ENCODE measurements at regions not wholly inside any gene's neighbourhood (a gene's known extent, or its start where the extent isn't known, plus 50 kb on each side); places are given as distances from the start of the nearest gene placed in this dataset.

DNA sequence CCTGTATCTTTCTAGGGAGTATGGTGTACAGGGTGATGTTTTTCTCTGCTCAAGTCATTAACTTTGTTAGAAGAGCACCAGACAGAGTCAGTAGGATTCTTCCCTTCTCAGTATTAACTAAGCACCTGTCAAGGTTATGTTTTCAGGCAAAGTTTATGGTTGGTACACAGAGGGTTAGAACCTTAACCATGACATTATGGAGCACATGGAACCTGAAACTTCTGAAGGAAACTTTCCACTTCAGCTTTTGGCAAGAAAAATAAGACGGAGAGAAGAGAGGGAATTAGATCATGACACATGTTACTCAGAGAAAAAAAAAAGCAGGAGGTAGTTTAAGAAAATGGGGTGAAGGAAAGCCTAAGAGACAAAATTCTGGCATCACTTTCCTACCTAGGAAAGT lies 112.9 kb upstream of the PDE7B start (continued):
- TF ChIP-seq ZNF26 (tag by site-specific recombination; IDR thresholded peaks at IDR 0.05) (no peak), YY2 (tag by site-specific recombination; IDR thresholded peaks at IDR 0.05) (no peak), SALL2 (tag by site-specific recombination; IDR thresholded peaks at IDR 0.05; ENCODE audit: borderline replicate concordance) (no peak), YY1 (tag by site-specific recombination; IDR thresholded peaks at IDR 0.05) (no peak), ZNF426 (tag by site-specific recombination; IDR thresholded peaks at IDR 0.05) (no peak)

GRCh38 chr6:135739288-135739687 lies 112.2 kb upstream of the PDE7B start:
- CTCF ChIA-PET = no interaction called here
- Histone ChIP-seq H3K27ac (ENCODE audit: extremely low read depth, low read depth, low read length) (no peak overlapping the region), H3K9me3 (ENCODE audit: control insufficient read depth, insufficient read depth, low read depth, low read length) (no peaks in the 10 kb centered on the region), H3K4me3 (ENCODE audit: low read depth, low read length) (no peak overlapping the region), H3K4me1 (ENCODE audit: control insufficient read depth, insufficient read depth, low read length) (no peaks in the 10 kb centered on the region), H3K36me3 (ENCODE audit: control insufficient read depth in 2 of 2, insufficient read depth in 1 of 2, low read length in 2 of 2) (no peaks in the 10 kb centered on the region)
- POLR2A ChIA-PET = no interaction called here
- no peak for TF ChIP-seq ZNF664 (tag by site-specific recombination; IDR thresholded peaks at IDR 0.05)
- TF ChIP-seq ZBTB17 (tag by site-specific recombination; IDR thresholded peaks at IDR 0.05) = no peak
- TF ChIP-seq ZNF391 (tag by site-specific recombination; IDR thresholded peaks at IDR 0.05; ENCODE audit: borderline replicate concordance, low read depth) = no peak

DNA sequence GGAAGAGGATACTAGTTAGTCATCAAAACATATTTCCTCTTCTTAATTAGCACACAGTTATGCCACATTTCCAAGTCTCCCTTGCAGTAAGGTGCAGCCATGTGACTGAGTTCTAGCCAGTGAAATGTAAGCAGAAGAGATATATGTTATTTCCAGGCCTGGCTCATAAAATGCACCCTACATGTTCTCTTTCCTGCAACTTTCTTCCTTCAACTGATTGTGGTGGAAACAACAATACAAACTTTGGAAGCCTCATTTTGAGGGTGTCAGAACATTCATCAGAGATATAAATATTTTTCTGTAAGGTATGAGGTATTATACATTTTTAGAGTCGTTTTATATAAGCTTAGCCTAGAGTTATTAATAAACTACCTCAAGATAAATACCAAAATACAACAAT lies 110.9 kb upstream of the PDE7B start:
- Histone ChIP-seq H3K4me1 (ENCODE audit: control insufficient read depth, insufficient read depth, low read length) (no peaks in the 10 kb centered on the region), H3K9me3 (ENCODE audit: control insufficient read depth, insufficient read depth, low read depth, low read length) (no peaks in the 10 kb centered on the region), H3K4me3 (ENCODE audit: low read depth, low read length) (no peak overlapping the region), H3K27ac (ENCODE audit: extremely low read depth, low read depth, low read length) (no peak overlapping the region), H3K36me3 (ENCODE audit: control insufficient read depth in 2 of 2, insufficient read depth in 1 of 2, low read length in 2 of 2) (no peaks in the 10 kb centered on the region)
- CTCF ChIA-PET = interaction anchor here (0.7 kb wide), 1 partner anchor 160 kb away, joined by 3 read pairs; no protein-coding TSS in a partner anchor
- peak; percentile 63; the same call in 1 of the 2 replicates for TF ChIP-seq ZNF10 (tag by site-specific recombination; IDR thresholded peaks at IDR 0.05)
- TF ChIP-seq ZNF629 (tag by site-specific recombination; IDR thresholded peaks at IDR 0.05) = no peak
- TF ChIP-seq ZNF350 (tag by site-specific recombination; IDR thresholded peaks at IDR 0.05) = peak; percentile 64
- POLR2A ChIA-PET = no interaction called here

- Histone ChIP-seq H3K4me3 (ENCODE audit: low read depth, low read length) (no peak overlapping the region), H3K9me3 (ENCODE audit: control insufficient read depth, insufficient read depth, low read depth, low read length) (no peaks in the 10 kb centered on the region), H3K4me1 (ENCODE audit: control insufficient read depth, insufficient read depth, low read length) (no peaks in the 10 kb centered on the region), H3K27ac (ENCODE audit: extremely low read depth, low read depth, low read length) (no peak overlapping the region), H3K36me3 (ENCODE audit: control insufficient read depth in 2 of 2, insufficient read depth in 1 of 2, low read length in 2 of 2) (no peaks in the 10 kb centered on the region)
- ChIA-PET CTCF (interaction anchor here (0.7 to 1.6 kb wide), 6 partner anchors 9 to 755 kb away, joined by 3 to 7 read pairs (median 4); no protein-coding TSS in a partner anchor), POLR2A (no interaction called here)
- peak; percentile 50; the same call in 1 of the 2 replicates for TF ChIP-seq EGR2 (tag by site-specific recombination; IDR thresholded peaks at IDR 0.05; ENCODE audit: low read depth)
- TF ChIP-seq ZFHX2 (tag by site-specific recombination; conservative IDR thresholded peaks at IDR 0.05) = peak; percentile 52
- no peak for TF ChIP-seq ZNF449 (tag by site-specific recombination; IDR thresholded peaks at IDR 0.05)
Observed at GRCh38 chr6:135743476-135743875, 108.0 kb upstream of the PDE7B start.

GRCh38 chr6:135748189-135748588 lies 103.3 kb upstream of the PDE7B start:
- Histone ChIP-seq H3K36me3 (ENCODE audit: control insufficient read depth in 2 of 2, insufficient read depth in 1 of 2, low read length in 2 of 2) (no peaks in the 10 kb centered on the region), H3K4me1 (ENCODE audit: control insufficient read depth, insufficient read depth, low read length) (no peaks in the 10 kb centered on the region), H3K4me3 (ENCODE audit: low read depth, low read length) (no peak overlapping the region), H3K27ac (ENCODE audit: extremely low read depth, low read depth, low read length) (no peak overlapping the region), H3K9me3 (ENCODE audit: control insufficient read depth, insufficient read depth, low read depth, low read length) (no peaks in the 10 kb centered on the region)
- ChIA-PET CTCF (no interaction called here), POLR2A (no interaction called here)
- TF ChIP-seq ZNF223 (tag by site-specific recombination; IDR thresholded peaks at IDR 0.05) (no peak), ZNF596 (tag by site-specific recombination; IDR thresholded peaks at IDR 0.05) (no peak), KLF17 (tag by site-specific recombination; IDR thresholded peaks at IDR 0.05) (no peak)

All from HEK293 (cell line).